Astrocyte of the spinal cord (primary cell): ENCODE measurements at regions not wholly inside any gene's neighbourhood (a gene's known extent, or its start where the extent isn't known, plus 50 kb on each side); places are given as distances from the start of the nearest gene placed in this dataset.

ENCODE experiments used
- DNase-seq: peaks from one replicate; pipeline ENCODE4 v3.0.0; 2011; ENCODE audit warnings: low read depth, low spot score
- H3K4me3 ChIP-seq: 2 replicates; pipeline ENCODE4 v1.5.1; 2011; ENCODE audit warnings: low read depth, mild to moderate bottlenecking, low read length, moderate library complexity
- CTCF ChIP-seq: IDR thresholded peaks from 2 replicates; pipeline ENCODE4 v1.5.1; 2012; ENCODE audit warnings: low read depth, mild to moderate bottlenecking, low read length, inconsistent platforms
- in situ Hi-C: cut with HindIII; loops from 2 replicates; pipeline ENCODE4 v1.10.0; 2017; ENCODE audit warnings: low sequenced_read_pairs

GRCh38 chr2:158011055-158011771, 90.5 kb upstream of the UPP2 start:
- TF ChIP-seq CTCF, result no peak
- DNase-seq, result no peak
- no peak overlapping the region for H3K4me3 ChIP-seq
- in situ Hi-C loops, result no loop called here

GRCh38 chr2:158009399-158009798, 92.3 kb upstream of the UPP2 start:
- peak; percentile 22 for DNase-seq
- no peak for TF ChIP-seq CTCF

GRCh38 chr2:158006961-158007719, 94.5 kb upstream of the UPP2 start:
- H3K4me3 ChIP-seq, result no peak overlapping the region
- no peak for DNase-seq
- peak; percentile 19 for TF ChIP-seq CTCF
- in situ Hi-C loops, result no loop called here

More at GRCh38 chr2:158009399-158009798, 92.3 kb upstream of the UPP2 start:
- in situ Hi-C loops, result no loop called here
- H3K4me3 ChIP-seq, result no peak overlapping the region

GRCh38 chr2:158004126-158004764, 97.4 kb upstream of the UPP2 start:
- no peak for DNase-seq
- in situ Hi-C loops, result no loop called here
- TF ChIP-seq CTCF, result no peak
- H3K4me3 ChIP-seq, result no peak overlapping the region

GRCh38 chr2:158002079-158002478, 99.6 kb upstream of the UPP2 start:
- DNase-seq, result no peak
- TF ChIP-seq CTCF, result no peak
- in situ Hi-C loops, result no loop called here
- no peak overlapping the region for H3K4me3 ChIP-seq

- no peak for DNase-seq
- H3K4me3 ChIP-seq, result no peak overlapping the region
- TF ChIP-seq CTCF, result no peak
- in situ Hi-C loops, result no loop called here
These were observed 104.9 kb upstream of the UPP2 start for GRCh38 chr2:157996799-157997198.
